ENCODE measurements at regions not wholly inside any gene's neighbourhood (a gene's known extent, or its start where the extent isn't known, plus 50 kb on each side); places are given as distances from the start of the nearest gene placed in this dataset.

GRCh38 chr15:69794645-69795469 lies 302.9 kb downstream of the TLE3 start:
- H3K4me3 ChIP-seq (ENCODE audit: low read depth in 1 of 3, low read length in 3 of 3) = no peak overlapping the region
- 80% methylated on average over 11 of the region's 11 CpGs for WGBS
- no peak overlapping the region for H3K27ac ChIP-seq (ENCODE audit: low read depth in 1 of 2, low read length in 2 of 2)
- H3K36me3 ChIP-seq (ENCODE audit: control insufficient read depth in 4 of 4, insufficient read depth in 3 of 4, low read depth in 1 of 4, low read length in 3 of 4) = no peaks in the 10 kb centered on the region
- TF ChIP-seq NR2F2 (IDR thresholded peaks at IDR 0.05) = no peak
- no peak for TF ChIP-seq ZBTB33 (IDR thresholded peaks at IDR 0.05)
- TF ChIP-seq FOXA1 (IDR thresholded peaks at IDR 0.05) = no peak
- TF ChIP-seq SP1 (IDR thresholded peaks at IDR 0.05) = no peak
- no peak for TF ChIP-seq YY1 (IDR thresholded peaks at IDR 0.05)
- TF ChIP-seq FOXA2 (IDR thresholded peaks at IDR 0.05) = no peak
- TF ChIP-seq RXRA (IDR thresholded peaks at IDR 0.05) = no peak
- no peak for TF ChIP-seq MAX (IDR thresholded peaks at IDR 0.05)
- no peak for TF ChIP-seq ATF3 (IDR thresholded peaks at IDR 0.05)
- no peak for TF ChIP-seq EGR1 (IDR thresholded peaks at IDR 0.05; ENCODE audit: low read depth in 2 of 2)
- TF ChIP-seq HNF4G (IDR thresholded peaks at IDR 0.05) = no peak
- no peak for TF ChIP-seq REST (IDR thresholded peaks at IDR 0.05)
- TF ChIP-seq TAF1 (conservative IDR thresholded peaks at IDR 0.05) = no peak
- no peak for TF ChIP-seq CTCF (IDR thresholded peaks at IDR 0.05; ENCODE audit: low read depth, low read length, missing input control)
- H3K4me1 ChIP-seq (ENCODE audit: control insufficient read depth in 4 of 4, insufficient read depth in 4 of 4, low read length in 3 of 4) = no peaks in the 10 kb centered on the region
- DNase-seq (ENCODE audit: low spot score) = no peak
- no peak overlapping the region for H3K9ac ChIP-seq (ENCODE audit: low read depth in 1 of 2, low read length in 2 of 2)
- H3K27me3 ChIP-seq (ENCODE audit: control insufficient read depth in 4 of 4, insufficient read depth in 4 of 4, low read length in 3 of 4) = peaks cover 0 to 2% (median 0%) of the 10 kb centered on the region in 4 donors
- H3K9me3 ChIP-seq (ENCODE audit: control insufficient read depth in 4 of 4, low read length in 3 of 4) = peaks cover 0 to 6% (median 2%) of the 10 kb centered on the region in 4 donors

- Histone ChIP-seq H3K4me3 (ENCODE audit: low read depth in 1 of 3, low read length in 3 of 3) (no peak overlapping the region), H3K27me3 (ENCODE audit: control insufficient read depth in 4 of 4, insufficient read depth in 4 of 4, low read length in 3 of 4) (no peaks in the 10 kb centered on the region), H3K9me3 (ENCODE audit: control insufficient read depth in 4 of 4, low read length in 3 of 4) (peaks cover 0 to 6% (median 2%) of the 10 kb centered on the region in 4 donors), H3K27ac (ENCODE audit: low read depth in 1 of 2, low read length in 2 of 2) (no peak overlapping the region), H3K4me1 (ENCODE audit: control insufficient read depth in 4 of 4, insufficient read depth in 4 of 4, low read length in 3 of 4) (no peaks in the 10 kb centered on the region), H3K9ac (ENCODE audit: low read depth in 1 of 2, low read length in 2 of 2) (no peak overlapping the region), H3K36me3 (ENCODE audit: control insufficient read depth in 4 of 4, insufficient read depth in 3 of 4, low read depth in 1 of 4, low read length in 3 of 4) (no peaks in the 10 kb centered on the region)
- WGBS = 75% methylated on average over 6 of the region's 6 CpGs
- no peak for DNase-seq (ENCODE audit: low spot score)
- TF ChIP-seq EGR1 (IDR thresholded peaks at IDR 0.05; ENCODE audit: low read depth in 2 of 2) = no peak
- TF ChIP-seq CTCF (IDR thresholded peaks at IDR 0.05; ENCODE audit: low read depth, low read length, missing input control) = no peak
- no peak for TF ChIP-seq RAD21 (IDR thresholded peaks at IDR 0.05)
- no peak for TF ChIP-seq HNF4G (IDR thresholded peaks at IDR 0.05)
- TF ChIP-seq JUND (IDR thresholded peaks at IDR 0.05) = no peak
- no peak for TF ChIP-seq TAF1 (conservative IDR thresholded peaks at IDR 0.05)
- TF ChIP-seq ATF3 (IDR thresholded peaks at IDR 0.05) = no peak
- TF ChIP-seq ZBTB33 (IDR thresholded peaks at IDR 0.05) = no peak
- TF ChIP-seq RXRA (IDR thresholded peaks at IDR 0.05) = no peak
- no peak for TF ChIP-seq SP1 (IDR thresholded peaks at IDR 0.05)
- TF ChIP-seq NR2F2 (IDR thresholded peaks at IDR 0.05) = no peak
- no peak for TF ChIP-seq MAX (IDR thresholded peaks at IDR 0.05)
- no peak for TF ChIP-seq YY1 (IDR thresholded peaks at IDR 0.05)
- no peak for TF ChIP-seq FOXA1 (IDR thresholded peaks at IDR 0.05)
Measured at GRCh38 chr15:69795601-69796000, 302.1 kb downstream of the TLE3 start.

All from liver (tissue), 8 donors.